ENCODE measurements at regions not wholly inside any gene's neighbourhood (a gene's known extent, or its start where the extent isn't known, plus 50 kb on each side); places are given as distances from the start of the nearest gene placed in this dataset.
A peak's percentile ranks its signal among the peaks of the same experiment; 100 is the strongest.

DNA sequence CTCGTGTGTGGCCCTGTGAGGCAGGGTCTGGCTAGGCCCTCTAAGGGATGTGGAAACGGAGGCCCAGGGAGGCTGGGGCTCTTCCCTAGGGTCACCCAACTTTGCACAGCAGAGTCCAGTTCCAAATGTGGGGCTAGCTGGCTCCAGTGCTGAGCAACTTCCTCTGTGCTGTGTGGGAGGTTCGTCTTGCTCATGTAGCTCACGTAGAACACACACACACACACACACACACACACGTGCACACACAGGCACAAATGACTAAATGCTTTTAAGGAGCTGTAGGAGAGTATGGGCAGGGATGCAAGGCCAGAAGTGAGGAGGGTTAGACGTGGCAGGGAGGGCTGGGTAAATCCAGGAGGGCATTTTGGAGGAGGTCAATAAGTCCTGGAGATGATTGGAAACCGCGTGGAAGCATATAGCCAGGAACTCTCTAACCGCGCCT lies 213.8 kb downstream of the RPLP1 start:
- no peaks in the 10 kb centered on the region for H3K27me3 ChIP-seq
- no peaks in the 10 kb centered on the region for H3K36me3 ChIP-seq (replicated peaks in 1 of 2; ENCODE audit: insufficient read depth in 1 of 2, low read depth in 2 of 2)
- 78 to 82% methylated on average over 9 of the region's 10 CpGs for WGBS, 2 donors
- no peak for ATAC-seq
- no peak for TF ChIP-seq POLR2A (IDR thresholded peaks at IDR 0.05)
- TF ChIP-seq, protein P1, sequence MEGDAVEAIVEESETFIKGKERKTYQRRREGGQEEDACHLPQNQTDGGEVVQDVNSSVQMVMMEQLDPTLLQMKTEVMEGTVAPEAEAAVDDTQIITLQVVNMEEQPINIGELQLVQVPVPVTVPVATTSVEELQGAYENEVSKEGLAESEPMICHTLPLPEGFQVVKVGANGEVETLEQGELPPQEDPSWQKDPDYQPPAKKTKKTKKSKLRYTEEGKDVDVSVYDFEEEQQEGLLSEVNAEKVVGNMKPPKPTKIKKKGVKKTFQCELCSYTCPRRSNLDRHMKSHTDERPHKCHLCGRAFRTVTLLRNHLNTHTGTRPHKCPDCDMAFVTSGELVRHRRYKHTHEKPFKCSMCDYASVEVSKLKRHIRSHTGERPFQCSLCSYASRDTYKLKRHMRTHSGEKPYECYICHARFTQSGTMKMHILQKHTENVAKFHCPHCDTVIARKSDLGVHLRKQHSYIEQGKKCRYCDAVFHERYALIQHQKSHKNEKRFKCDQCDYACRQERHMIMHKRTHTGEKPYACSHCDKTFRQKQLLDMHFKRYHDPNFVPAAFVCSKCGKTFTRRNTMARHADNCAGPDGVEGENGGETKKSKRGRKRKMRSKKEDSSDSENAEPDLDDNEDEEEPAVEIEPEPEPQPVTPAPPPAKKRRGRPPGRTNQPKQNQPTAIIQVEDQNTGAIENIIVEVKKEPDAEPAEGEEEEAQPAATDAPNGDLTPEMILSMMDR (IDR thresholded peaks at IDR 0.05): no peak
- no peaks in the 10 kb centered on the region for H3K9me3 ChIP-seq
- H3K4me1 ChIP-seq: no peaks in the 10 kb centered on the region
- peak in 1 of 4 donors; percentile 57 for DNase-seq
- intact Hi-C loops (cut with DNase I): no loop called here
- H3K4me3 ChIP-seq: no peak overlapping the region
- H3K27ac ChIP-seq: peak overlapping the region in 1 of 4 donors; percentile 35

DNA sequence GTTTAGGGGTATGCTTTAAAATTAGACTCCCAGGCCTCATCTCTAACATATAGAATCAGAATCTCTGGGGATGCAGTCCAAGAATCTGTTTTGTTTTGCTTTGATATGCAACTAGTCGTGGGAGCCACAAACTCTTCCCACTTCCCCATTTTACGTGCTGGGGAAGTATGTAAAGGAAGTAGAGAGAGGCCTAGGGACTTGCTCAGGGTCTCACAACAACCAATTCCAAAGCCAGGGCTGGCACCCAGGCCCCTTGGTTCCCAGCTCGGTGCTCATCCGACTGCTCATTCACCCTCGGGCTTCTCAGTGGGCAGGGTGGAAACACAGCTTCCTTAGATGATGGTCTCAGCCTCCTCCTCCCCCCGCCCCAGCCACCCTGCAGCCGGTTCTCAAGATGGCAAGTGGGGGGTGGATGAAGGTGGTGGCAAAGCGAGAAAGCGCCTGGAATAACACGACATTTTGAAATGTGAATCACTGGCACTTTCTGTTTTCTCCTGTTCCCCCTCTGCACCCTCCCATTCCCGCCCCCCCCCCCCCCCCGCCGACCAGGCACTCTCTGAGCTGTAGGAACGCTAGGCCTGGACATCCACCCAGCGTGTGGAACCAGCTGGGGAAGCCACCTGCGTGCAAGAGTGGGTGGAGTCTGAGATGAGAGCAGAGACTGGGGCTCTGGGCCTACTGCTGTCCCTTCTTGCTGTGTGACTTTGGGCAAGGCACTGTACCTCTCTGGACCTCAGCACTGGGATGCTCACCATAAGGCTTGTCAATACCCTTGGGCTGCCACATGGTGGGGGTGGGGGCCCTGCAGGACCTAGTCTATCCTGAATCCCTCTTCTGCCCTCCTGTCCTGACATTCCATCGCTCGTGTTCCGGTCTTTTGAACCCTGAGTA lies 214.5 kb downstream of the RPLP1 start:
- no peaks in the 10 kb centered on the region for H3K27me3 ChIP-seq
- peak in 1 of 4 donors; percentile 50 for DNase-seq
- intact Hi-C loops (cut with DNase I): no loop called here
- TF ChIP-seq, protein P1 (IDR thresholded peaks at IDR 0.05): no peak
- no peak for TF ChIP-seq POLR2A (IDR thresholded peaks at IDR 0.05)
- no peak for ATAC-seq
- H3K9me3 ChIP-seq: no peaks in the 10 kb centered on the region
- peak overlapping the region in 1 of 4 donors; percentile 42 for H3K27ac ChIP-seq
- 75 to 84% methylated on average over 15 to 17 of the region's 19 CpGs for WGBS, 2 donors
- H3K36me3 ChIP-seq (replicated peaks in 1 of 2; ENCODE audit: insufficient read depth in 1 of 2, low read depth in 2 of 2): no peaks in the 10 kb centered on the region
- no peak overlapping the region for H3K4me3 ChIP-seq
- H3K4me1 ChIP-seq: no peaks in the 10 kb centered on the region

DNA sequence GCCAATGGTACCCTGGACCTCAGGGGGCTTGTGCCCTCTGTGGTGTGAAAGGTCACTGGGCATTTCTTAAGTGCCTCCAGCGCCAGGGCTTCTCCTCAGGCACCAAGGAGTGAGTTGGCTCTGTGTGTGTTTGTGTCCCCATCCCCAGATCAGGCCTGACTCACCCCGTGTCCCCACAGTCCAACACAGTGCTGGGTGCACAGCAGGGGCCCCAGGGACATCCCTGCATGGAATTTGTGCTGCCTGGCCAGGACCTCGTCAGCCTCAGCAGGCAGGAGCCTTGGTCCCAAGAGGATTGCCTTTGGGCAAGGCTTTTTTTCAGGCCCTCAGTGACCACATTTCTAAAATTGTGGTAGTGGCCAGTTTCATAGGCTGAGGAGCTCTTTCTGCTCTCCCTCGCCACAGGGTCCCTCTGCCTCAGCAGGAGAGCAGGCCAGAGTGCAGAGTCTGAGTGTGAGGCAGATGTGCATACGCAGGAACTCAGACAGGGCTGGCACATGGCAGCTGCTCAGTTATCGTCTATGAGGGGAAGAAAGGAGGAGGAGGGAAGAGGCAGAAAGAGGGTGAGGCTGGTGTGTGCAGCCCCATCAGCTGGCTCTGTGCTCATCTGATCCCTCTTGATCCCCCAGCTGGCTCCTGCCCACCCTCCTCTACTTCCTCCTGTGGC lies 215.6 kb downstream of the RPLP1 start:
- DNase-seq (no peak), ATAC-seq (no peak)
- no peak for TF ChIP-seq POLR2A (IDR thresholded peaks at IDR 0.05)
- TF ChIP-seq, protein P1 (IDR thresholded peaks at IDR 0.05): no peak
- Histone ChIP-seq H3K27me3 (no peaks in the 10 kb centered on the region), H3K4me1 (no peaks in the 10 kb centered on the region), H3K4me3 (no peak overlapping the region), H3K36me3 (replicated peaks in 1 of 2; ENCODE audit: insufficient read depth in 1 of 2, low read depth in 2 of 2) (no peaks in the 10 kb centered on the region), H3K27ac (no peak overlapping the region), H3K9me3 (no peaks in the 10 kb centered on the region)
- WGBS, 2 donors: 69 to 92% methylated on average over 4 to 6 of the region's 6 CpGs
- intact Hi-C loops (cut with DNase I): no loop called here

DNA sequence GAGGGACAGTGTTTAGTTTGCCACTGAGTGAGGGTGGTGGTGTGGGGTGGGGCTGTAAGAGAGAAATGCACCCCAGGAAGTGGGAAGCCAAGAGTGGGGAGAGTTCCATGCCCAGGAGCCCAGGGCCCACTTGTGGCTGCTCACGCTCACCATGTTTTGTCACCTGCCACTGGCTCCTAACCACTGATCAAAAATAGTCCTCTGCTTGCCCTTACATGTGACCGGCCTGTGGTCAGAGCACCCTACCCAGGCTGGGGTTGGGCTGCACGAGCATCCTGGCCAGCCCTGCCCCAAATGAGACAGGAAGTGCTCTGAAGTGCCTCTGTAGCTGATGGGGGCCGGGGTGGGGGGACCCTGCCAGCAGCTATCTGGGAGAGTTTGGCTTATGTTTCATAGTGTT lies 216.3 kb downstream of the RPLP1 start:
- no peaks in the 10 kb centered on the region for H3K4me1 ChIP-seq
- no peak overlapping the region for H3K4me3 ChIP-seq
- intact Hi-C loops (cut with DNase I): no loop called here
- DNase-seq: peak in 1 of 4 donors; percentile 40
- no peak overlapping the region for H3K27ac ChIP-seq
- TF ChIP-seq, protein P1 (IDR thresholded peaks at IDR 0.05): no peak
- no peak for TF ChIP-seq POLR2A (IDR thresholded peaks at IDR 0.05)
- no peaks in the 10 kb centered on the region for H3K36me3 ChIP-seq (replicated peaks in 1 of 2; ENCODE audit: insufficient read depth in 1 of 2, low read depth in 2 of 2)
- WGBS, 2 donors: 82 to 89% methylated on average over 4 of the region's 4 CpGs
- H3K9me3 ChIP-seq: no peaks in the 10 kb centered on the region
- H3K27me3 ChIP-seq: no peaks in the 10 kb centered on the region
- no peak for ATAC-seq
